ENCODE measurements at regions not wholly inside any gene's neighbourhood (a gene's known extent, or its start where the extent isn't known, plus 50 kb on each side); places are given as distances from the start of the nearest gene placed in this dataset.

- H3K27ac Mint-ChIP-seq = peak overlapping the region; percentile 68 to 90
- Histone ChIP-seq H3K27ac (ENCODE audit: low read length) (no peak overlapping the region), H3K36me3 (ENCODE audit: control insufficient read depth, insufficient read depth, low read length) (no peaks in the 10 kb centered on the region), H3K4me1 (ENCODE audit: control insufficient read depth, insufficient read depth, low read length) (peaks cover 12% of the 10 kb centered on the region), H3K4me3 (ENCODE audit: low read length) (no peak overlapping the region), H3K9me3 (ENCODE audit: control insufficient read depth, insufficient read depth, low read length) (no peaks in the 10 kb centered on the region), H3K27me3 (ENCODE audit: control insufficient read depth, insufficient read depth, low read length) (no peaks in the 10 kb centered on the region)
- intact Hi-C loops (cut with micrococcal nuclease) = loop anchor here (10.0 kb wide), 1 partner anchor 127 kb away; no protein-coding TSS in a partner anchor
- H3K4me3 Mint-ChIP-seq = no peak overlapping the region
- peaks cover 0 to 2% of the 10 kb centered on the region in 2 donors for H3K9me3 Mint-ChIP-seq
- 95% methylated on average over 1 of the region's 1 CpG for WGBS (ENCODE audit: insufficient coverage)
- no peak for TF ChIP-seq CTCF (IDR thresholded peaks at IDR 0.05)
- H3K27me3 Mint-ChIP-seq (ENCODE audit: low read depth in 2 of 2) = peaks cover 0 to 10% of the 10 kb centered on the region in 2 donors
- H3K36me3 Mint-ChIP-seq = peaks cover 10% of the 10 kb centered on the region
- DNase-seq (no peak), ATAC-seq (no peak)
- peaks cover 17 to 22% of the 10 kb centered on the region in 2 donors for H3K4me1 Mint-ChIP-seq
These were observed 101.7 kb upstream of the SERP2 start for GRCh38 chr13:44271915-44272341.

GRCh38 chr13:44272692-44273091 lies 100.9 kb upstream of the SERP2 start:
- intact Hi-C loops (cut with micrococcal nuclease) = loop anchor here (10.0 kb wide), 1 partner anchor 128 kb away; no protein-coding TSS in a partner anchor
- H3K27ac ChIP-seq (ENCODE audit: low read length) = no peak overlapping the region

GRCh38 chr13:44273216-44273615 lies 100.4 kb upstream of the SERP2 start:
- DNase-seq (no peak), ATAC-seq (no peak)
- Mint-ChIP-seq H3K36me3 (peaks cover 10% of the 10 kb centered on the region), H3K27ac (peak overlapping the region; percentile 75 to 90), H3K4me1 (peaks cover 17 to 22% of the 10 kb centered on the region in 2 donors), H3K4me3 (no peak overlapping the region), H3K9me3 (peaks cover 0 to 2% of the 10 kb centered on the region in 2 donors), H3K27me3 (ENCODE audit: low read depth in 2 of 2) (peaks cover 5 to 9% of the 10 kb centered on the region in 2 donors)
- TF ChIP-seq CTCF (IDR thresholded peaks at IDR 0.05) = no peak
- Histone ChIP-seq H3K36me3 (ENCODE audit: control insufficient read depth, insufficient read depth, low read length) (no peaks in the 10 kb centered on the region), H3K9me3 (ENCODE audit: control insufficient read depth, insufficient read depth, low read length) (no peaks in the 10 kb centered on the region), H3K27ac (ENCODE audit: low read length) (no peak overlapping the region), H3K4me3 (ENCODE audit: low read length) (no peak overlapping the region), H3K4me1 (ENCODE audit: control insufficient read depth, insufficient read depth, low read length) (peaks cover 12% of the 10 kb centered on the region), H3K27me3 (ENCODE audit: control insufficient read depth, insufficient read depth, low read length) (no peaks in the 10 kb centered on the region)
- intact Hi-C loops (cut with micrococcal nuclease) = loop anchor here (10.0 kb wide), 1 partner anchor 128 kb away; no protein-coding TSS in a partner anchor
- WGBS (ENCODE audit: insufficient coverage) = over 99% methylated on average over 5 of the region's 5 CpGs

More at GRCh38 chr13:44272692-44273091, 100.9 kb upstream of the SERP2 start:
- TF ChIP-seq CTCF (IDR thresholded peaks at IDR 0.05) = no peak
- ATAC-seq (no peak), DNase-seq (no peak)
- Histone ChIP-seq H3K4me3 (ENCODE audit: low read length) (no peak overlapping the region), H3K4me1 (ENCODE audit: control insufficient read depth, insufficient read depth, low read length) (peaks cover 12% of the 10 kb centered on the region), H3K9me3 (ENCODE audit: control insufficient read depth, insufficient read depth, low read length) (no peaks in the 10 kb centered on the region), H3K36me3 (ENCODE audit: control insufficient read depth, insufficient read depth, low read length) (no peaks in the 10 kb centered on the region), H3K27me3 (ENCODE audit: control insufficient read depth, insufficient read depth, low read length) (no peaks in the 10 kb centered on the region)
- peaks cover 0 to 2% of the 10 kb centered on the region in 2 donors for H3K9me3 Mint-ChIP-seq
- peaks cover 17 to 22% of the 10 kb centered on the region in 2 donors for H3K4me1 Mint-ChIP-seq
- WGBS (ENCODE audit: insufficient coverage) = 91% methylated on average over 3 of the region's 3 CpGs
- H3K27me3 Mint-ChIP-seq (ENCODE audit: low read depth in 2 of 2) = peaks cover 0 to 7% of the 10 kb centered on the region in 2 donors
- H3K36me3 Mint-ChIP-seq = peaks cover 10% of the 10 kb centered on the region
- H3K27ac Mint-ChIP-seq = peak overlapping the region; percentile 75 to 90
- H3K4me3 Mint-ChIP-seq = no peak overlapping the region
